Fibroblast of mammary gland (primary cell): ENCODE measurements at regions not wholly inside any gene's neighbourhood (a gene's known extent, or its start where the extent isn't known, plus 50 kb on each side); places are given as distances from the start of the nearest gene placed in this dataset.

Experiments used
- DNase-seq: peaks from one replicate; pipeline ENCODE4 v3.0.0-alpha.2; 2010; ENCODE audit warnings: low read depth
- H3K4me3 ChIP-seq: 2 replicates; pipeline ENCODE4 v1.5.1; 2011; ENCODE audit warnings: low read depth, mild to moderate bottlenecking, low read length, moderate library complexity; ENCODE audit not compliant: control insufficient read depth
- TF ChIP-seq, protein P1 (sequence below): conservative IDR thresholded peaks from 2 replicates; pipeline ENCODE4 v1.5.1; 2011; ENCODE audit warnings: low read depth, low read length, inconsistent platforms; ENCODE audit not compliant: control insufficient read depth, insufficient read depth

DNA sequence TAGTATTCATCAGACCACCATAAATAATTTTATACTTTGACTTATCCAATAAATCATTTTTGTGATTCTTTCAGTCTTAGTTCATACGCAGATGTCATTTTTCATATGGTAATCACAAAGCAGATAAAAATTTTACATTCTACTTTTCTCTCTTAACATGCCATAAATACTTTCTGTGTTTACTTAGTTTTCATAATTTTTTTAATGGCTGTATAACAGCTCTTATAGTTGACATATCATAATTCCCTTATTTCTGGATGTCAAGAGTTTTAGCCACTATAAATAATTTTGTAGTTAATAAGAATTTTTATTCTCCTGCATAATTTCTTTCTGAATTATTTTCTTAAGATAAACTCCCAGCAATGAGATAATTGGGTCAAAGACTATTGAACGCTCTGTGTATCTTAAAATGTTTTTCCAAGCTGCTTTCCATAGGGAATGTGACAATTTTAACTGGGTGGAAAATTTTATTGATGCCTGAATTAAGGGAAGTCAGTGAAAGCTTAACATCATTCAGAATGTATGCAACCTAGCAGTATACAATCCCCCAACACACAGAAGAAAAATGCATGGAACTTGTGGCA is 702.7 kb downstream of the EPM2A start:
- DNase-seq, result no peak
- TF ChIP-seq, protein P1, sequence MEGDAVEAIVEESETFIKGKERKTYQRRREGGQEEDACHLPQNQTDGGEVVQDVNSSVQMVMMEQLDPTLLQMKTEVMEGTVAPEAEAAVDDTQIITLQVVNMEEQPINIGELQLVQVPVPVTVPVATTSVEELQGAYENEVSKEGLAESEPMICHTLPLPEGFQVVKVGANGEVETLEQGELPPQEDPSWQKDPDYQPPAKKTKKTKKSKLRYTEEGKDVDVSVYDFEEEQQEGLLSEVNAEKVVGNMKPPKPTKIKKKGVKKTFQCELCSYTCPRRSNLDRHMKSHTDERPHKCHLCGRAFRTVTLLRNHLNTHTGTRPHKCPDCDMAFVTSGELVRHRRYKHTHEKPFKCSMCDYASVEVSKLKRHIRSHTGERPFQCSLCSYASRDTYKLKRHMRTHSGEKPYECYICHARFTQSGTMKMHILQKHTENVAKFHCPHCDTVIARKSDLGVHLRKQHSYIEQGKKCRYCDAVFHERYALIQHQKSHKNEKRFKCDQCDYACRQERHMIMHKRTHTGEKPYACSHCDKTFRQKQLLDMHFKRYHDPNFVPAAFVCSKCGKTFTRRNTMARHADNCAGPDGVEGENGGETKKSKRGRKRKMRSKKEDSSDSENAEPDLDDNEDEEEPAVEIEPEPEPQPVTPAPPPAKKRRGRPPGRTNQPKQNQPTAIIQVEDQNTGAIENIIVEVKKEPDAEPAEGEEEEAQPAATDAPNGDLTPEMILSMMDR, result no peak
- H3K4me3 ChIP-seq, result no peak overlapping the region

DNA sequence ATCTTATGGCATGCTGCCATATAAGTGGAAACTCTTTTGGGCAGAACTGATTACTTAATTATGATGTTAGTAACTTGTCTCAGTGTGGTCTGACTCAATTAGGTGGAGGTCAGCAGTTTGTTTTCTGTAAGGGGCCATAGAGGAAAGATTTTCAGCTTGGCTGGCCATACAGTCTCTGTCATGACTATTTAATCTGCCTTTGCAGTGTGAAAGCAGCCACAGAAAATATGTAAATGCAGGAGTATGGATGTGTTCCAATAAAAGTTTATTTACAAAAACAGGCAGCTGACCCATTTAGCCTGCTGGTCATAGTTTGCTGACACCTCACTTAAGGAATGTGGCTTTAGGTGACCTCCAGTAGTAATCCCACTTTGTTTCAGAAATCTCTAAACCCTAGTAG is 700.7 kb downstream of the EPM2A start:
- TF ChIP-seq, protein P1, result no peak
- peak; percentile 28 for DNase-seq
- no peak overlapping the region for H3K4me3 ChIP-seq

DNA sequence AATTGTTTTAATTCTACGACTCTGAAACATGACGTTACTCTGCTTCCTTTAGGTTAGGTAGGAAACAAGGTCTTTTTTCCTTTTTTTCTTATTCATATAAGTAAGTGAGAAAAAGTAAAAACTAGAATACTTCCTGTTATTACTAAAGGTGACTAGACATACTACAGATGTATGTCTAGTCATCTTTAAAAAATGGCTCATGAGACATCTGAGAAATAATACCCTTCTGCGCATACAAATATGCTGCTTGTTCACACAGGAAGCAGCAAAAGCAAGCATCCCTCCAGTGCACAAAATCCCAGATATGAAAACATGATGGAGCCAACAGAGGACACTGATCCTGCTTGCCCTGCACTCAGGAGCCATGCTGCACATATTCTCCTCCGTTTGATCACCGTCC is 699.1 kb downstream of the EPM2A start:
- TF ChIP-seq, protein P1, result no peak
- H3K4me3 ChIP-seq, result no peak overlapping the region
- DNase-seq, result no peak

DNA sequence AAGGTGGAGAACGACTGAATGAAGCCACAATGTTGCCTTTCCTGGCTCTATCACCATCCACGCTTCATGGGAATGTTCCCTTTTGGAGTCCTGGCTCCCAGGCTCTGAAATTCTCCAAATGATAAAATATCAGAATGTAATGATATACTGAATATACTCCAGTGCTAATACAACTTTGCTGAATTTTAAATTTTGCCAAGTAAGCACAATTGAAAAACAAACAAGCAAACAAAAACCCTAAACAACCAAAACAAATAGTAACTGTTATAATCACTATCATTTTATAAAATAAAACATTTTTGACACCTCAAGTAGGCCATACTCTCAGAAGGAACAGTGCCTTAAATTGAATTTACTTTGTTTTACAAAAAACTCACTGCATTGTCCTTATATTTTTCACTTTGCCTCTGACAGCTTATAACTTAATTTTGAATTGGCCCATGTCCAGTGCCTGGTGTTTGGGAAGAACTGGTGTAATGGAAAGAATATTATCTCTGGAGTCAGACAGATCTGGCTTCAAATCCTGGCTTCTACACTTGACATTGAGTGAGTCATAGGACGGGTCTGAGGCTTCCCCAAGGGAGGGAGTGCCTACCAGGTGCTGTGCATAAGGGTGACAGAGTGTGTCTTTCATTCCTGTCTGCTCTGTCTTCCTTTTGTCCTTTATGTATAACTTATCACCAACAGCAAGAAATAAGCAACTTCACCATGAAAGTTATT is 698.3 kb downstream of the EPM2A start:
- TF ChIP-seq, protein P1, result no peak
- peak; percentile 38 for DNase-seq
- no peak overlapping the region for H3K4me3 ChIP-seq

DNA sequence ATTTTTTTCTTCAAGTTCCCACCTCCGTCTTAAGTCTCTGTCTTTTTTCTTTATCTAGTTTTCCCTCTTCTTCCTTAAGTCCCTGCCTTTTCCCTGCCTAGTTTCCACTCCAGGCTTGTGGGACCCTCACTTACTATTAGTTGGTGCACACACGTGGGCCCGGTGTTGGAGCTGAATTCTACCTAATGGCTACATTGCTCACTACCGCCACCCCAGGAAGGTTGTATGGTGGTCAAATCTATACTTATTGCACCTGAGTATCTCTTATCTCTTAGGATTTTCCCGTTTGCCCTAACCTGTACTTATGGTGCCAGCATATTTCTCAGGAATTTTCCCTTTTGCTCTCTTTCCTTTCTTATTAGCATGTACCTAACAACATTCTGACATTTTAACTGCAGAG is 692.8 kb downstream of the EPM2A start:
- DNase-seq, result no peak
- TF ChIP-seq, protein P1, result peak; percentile 24
- no peak overlapping the region for H3K4me3 ChIP-seq

DNA sequence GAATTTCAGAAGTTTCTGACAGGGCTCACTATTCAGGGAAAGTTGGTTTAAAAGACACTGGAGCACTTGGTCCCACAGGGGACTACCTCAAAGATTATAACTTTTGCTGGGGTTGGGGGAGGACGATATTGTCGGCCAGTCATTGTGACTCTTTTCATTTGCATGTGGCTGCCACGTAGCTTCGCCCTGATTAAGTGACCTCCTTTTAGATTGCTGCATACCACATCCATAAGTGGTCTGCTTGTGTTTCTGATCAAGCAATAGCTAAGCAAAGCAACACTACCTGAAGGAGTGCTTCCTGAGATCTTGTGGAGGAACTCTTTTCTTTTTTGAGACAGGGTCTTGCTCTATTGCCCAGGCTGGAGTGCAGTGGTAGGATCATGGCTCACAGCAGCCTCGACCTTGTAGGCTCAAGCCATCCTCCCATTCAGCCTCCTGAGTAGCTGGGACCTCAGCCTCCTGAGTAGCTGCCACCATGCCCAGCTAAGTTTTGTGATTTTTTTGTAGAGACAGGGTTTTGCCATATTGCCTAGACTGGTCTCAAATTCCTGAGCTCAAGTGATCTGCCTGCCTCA is 691.3 kb downstream of the EPM2A start:
- no peak overlapping the region for H3K4me3 ChIP-seq
- TF ChIP-seq, protein P1, result no peak
- no peak for DNase-seq
